VCaP (cell line): ENCODE measurements at regions not wholly inside any gene's neighbourhood (a gene's known extent, or its start where the extent isn't known, plus 50 kb on each side); places are given as distances from the start of the nearest gene placed in this dataset.

Experiments used
- H3K27ac ChIP-seq: fragments of 450-650 bp; 2 replicates; pipeline ENCODE4 v1.5.1; 2017
- CTCF ChIP-seq: fragments of 450-650 bp; conservative IDR thresholded peaks from 2 replicates; pipeline ENCODE4 v1.5.1; 2017; ENCODE audit warnings: mild to moderate bottlenecking, moderate library complexity

- no peak overlapping the region for H3K27ac ChIP-seq
- TF ChIP-seq CTCF, result no peak
These were observed 113.7 kb downstream of the IRX5 start for GRCh38 chr16:55044201-55044975.

GRCh38 chr16:55045329-55045728 is 114.7 kb downstream of the IRX5 start:
- no peak for TF ChIP-seq CTCF

DNA sequence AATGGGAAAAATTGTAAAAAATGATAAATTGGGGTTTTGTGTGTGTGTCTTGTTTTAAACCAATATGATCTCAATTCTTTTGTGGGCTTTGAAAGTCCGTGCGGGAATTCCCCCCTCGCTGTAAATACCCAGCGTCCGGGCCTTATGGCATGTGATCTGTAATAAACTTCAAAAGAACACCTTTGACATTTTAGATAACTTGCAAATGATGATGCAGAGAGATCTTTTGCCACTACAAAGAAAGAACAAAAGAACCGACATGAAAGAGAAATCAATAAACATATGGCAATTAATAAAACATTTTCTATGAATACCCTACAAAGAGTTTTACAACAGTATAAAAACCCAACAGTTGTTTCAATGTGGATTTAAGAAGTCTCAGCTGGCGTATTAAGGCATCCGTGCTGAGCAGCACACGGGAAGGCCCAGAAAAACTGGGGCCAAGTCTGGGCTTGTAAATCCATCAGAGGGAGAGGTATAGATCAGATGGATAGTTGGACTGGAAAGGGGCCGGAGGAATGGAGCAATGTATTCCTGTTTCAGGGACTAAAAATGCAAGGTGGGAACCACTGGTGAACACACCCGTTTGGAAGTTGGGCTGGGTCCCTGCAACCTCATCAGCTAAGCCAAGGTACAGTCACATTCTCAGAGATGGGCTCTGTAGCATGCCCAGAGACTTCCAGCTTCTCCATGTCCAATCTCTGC is 115.2 kb downstream of the IRX5 start:
- no peak overlapping the region for H3K27ac ChIP-seq
- no peak for TF ChIP-seq CTCF

More at GRCh38 chr16:55045329-55045728, 114.7 kb downstream of the IRX5 start:
- no peak overlapping the region for H3K27ac ChIP-seq

DNA sequence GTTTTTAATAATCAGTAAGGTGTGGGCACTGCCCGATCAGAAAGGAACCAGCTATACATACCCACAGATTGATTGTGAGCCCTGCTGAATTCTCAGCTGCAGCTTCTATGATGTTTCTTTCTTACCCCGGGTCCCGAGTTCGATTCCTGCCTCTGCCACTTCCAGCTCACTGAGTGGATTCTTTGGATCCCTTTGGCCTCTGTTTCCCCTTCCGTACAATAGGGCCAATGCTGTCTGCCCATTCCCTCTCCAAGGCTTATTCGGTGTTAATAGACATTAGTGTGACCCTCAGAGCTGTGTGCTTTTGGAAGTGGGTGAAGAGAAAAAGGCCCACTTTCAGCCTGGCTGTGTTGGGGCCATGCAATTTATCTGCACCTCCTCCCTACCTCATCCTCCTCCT is 115.8 kb downstream of the IRX5 start:
- H3K27ac ChIP-seq, result no peak overlapping the region
- TF ChIP-seq CTCF, result no peak

- TF ChIP-seq CTCF, result no peak
- H3K27ac ChIP-seq, result no peak overlapping the region
These were observed 116.3 kb downstream of the IRX5 start for GRCh38 chr16:55046916-55047315.

- no peak for TF ChIP-seq CTCF
- H3K27ac ChIP-seq, result no peak overlapping the region
These were observed 116.7 kb downstream of the IRX5 start for GRCh38 chr16:55047331-55047730.

- no peak overlapping the region for H3K27ac ChIP-seq
- no peak for TF ChIP-seq CTCF
These were observed 117.3 kb downstream of the IRX5 start for GRCh38 chr16:55047903-55048497.
